HG03159 (cell line): ENCODE measurements at regions not wholly inside any gene's neighbourhood (a gene's known extent, or its start where the extent isn't known, plus 50 kb on each side); places are given as distances from the start of the nearest gene placed in this dataset.

Source experiments
- ATAC-seq: cut with Tn5 transposase; IDR thresholded peaks from one replicate; pipeline ENCODE4 v1.9.1; 2021; ENCODE audit warnings: mild to moderate bottlenecking, moderate library complexity; ENCODE audit not compliant: unreplicated experiment

DNA sequence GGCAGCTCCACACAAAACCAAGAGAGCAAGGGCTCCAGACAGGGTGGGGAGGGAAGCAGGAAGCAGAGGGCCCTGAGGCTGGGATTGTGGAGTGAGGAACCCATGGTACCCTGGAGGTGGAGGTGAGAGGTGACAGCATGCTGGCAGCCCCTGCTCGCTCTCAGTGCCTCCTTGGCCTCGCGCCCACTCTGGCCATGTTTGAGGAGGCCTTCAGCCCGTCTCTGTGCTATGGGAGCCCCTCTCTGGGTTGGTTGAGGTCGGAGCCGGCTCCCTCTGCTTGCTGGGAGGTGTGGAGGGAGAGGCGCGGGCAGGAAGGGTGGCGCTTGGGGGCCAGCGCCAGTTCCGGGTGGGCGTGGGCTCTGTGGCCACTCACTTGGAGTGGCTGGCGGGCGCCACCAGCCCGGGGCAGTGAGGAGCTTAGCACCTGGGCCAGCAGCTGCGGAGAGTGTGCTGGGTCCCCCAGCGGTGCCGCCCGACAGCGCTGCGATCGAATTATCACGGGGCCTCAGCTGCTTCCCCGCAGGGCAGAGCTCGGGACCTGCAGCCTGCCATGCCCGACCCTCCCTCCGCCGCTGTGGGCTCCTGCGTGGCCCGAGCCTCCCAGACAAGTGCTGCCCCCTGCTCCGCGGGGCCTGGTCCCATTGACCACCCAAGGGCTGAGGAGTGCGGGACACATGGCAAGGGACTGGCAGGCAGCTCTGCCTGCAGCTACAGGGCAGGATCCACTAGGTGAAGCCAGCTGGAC lies 196.0 kb downstream of the DACT1 start:
- ATAC-seq, result no peak

DNA sequence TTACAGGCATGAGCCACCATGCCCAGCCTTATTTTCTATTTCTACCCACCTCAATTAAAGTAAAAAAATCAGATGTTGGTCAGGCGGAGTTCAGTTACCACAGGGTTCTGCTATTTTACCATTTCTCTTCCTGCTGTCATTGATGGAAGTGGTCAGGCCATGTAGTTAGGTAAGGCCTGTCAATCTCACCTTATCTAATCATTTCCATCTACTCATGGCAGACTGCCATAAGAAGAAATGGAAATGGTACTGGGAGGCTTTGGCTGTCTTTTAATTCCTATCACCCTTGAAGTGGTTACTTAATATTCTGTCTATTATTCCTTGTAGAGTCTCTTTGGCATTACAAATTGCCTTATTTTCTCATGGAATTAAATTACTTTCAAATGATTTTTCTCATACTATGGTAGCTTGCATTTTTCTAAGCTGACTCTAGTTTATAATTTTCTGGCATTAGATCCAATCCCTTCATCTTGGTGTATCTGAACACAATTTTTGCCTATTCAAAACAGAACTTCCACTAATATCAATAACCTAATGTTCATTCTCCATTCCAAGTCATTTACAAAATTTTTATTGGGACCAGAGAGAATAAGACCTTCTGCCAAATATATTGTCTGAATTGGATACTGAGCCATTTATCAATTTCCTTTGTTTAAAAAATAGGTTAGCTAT lies 198.7 kb downstream of the DACT1 start:
- ATAC-seq, result no peak

DNA sequence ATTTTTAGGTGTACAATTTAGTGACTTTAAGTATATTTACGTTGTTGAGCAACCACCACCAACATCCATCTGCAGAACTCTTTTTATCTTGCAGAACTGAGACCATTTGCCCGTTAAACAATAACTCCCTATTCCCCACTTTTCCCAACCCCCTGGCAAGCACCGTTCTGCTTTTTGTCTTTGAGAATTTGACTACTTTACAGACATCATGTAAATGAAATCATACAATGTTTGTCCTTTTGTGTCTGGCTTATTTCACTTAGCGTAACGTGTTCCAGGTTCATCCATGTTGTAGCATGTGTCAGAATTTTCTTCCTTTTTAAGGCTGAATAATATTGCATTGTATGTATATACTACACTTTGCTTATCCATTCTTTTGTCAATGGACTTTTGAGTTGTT lies 201.5 kb downstream of the DACT1 start:
- no peak for ATAC-seq

DNA sequence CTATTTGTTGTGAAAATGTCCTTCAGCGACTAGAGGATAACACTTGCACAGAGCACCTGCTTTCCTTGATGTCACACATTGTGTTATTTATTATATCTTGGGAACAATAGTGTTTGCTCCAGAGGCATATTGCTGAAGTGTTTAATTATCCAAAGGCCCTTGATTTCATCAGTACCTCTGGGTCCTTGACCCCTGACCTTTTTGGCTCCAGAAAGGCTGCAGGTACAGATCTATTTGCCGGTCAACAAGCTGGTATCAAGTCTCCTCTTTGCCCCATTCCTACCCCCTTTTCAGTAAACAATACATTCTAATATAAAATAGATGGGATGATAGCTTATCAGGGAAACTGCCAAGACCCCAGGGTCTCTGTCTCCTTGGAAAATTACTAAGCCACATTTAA lies 206.8 kb downstream of the DACT1 start:
- ATAC-seq, result no peak

GRCh38 chr14:58846682-58847465 lies 209.1 kb downstream of the DACT1 start:
- ATAC-seq, result no peak

DNA sequence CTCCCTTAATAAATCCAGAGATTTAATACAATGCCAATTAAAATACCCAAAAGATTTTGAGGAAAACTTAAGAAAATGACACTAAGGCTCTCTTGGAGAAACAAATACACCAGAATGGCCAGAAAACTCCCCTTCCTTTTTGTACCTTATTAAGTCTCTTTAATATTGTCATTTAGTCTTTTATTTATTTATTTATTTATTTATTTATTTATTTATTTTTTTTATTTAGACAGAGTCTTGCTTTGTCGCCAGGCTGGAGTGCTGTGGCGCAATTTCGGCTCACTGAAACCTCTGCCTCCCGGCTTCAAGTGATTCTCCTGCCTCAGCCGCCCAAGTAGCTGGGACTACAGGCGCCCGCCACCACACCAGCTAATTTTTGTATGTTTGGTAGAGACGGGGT lies 210.6 kb downstream of the DACT1 start:
- no peak for ATAC-seq

DNA sequence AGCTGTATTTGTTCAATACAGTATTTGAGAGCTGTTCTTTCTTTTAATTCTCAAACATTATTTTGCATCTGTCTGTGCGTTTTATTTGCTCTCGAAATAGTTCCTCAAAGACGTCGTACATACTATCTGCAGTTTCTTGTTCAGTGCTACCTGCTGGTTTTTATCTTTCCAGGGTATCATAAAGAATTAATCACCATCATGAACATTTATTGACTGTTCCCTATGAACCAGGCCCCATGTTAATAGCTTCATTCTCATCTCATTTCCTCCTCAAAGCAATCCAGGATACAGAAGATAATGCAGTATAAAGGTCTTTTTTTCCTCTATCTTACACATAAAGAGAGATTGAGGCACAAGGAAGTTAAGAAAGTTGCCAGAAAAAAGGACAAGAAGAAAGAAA lies 211.8 kb downstream of the DACT1 start:
- no peak for ATAC-seq

GRCh38 chr14:58850011-58850410 lies 212.2 kb downstream of the DACT1 start:
- no peak for ATAC-seq

DNA sequence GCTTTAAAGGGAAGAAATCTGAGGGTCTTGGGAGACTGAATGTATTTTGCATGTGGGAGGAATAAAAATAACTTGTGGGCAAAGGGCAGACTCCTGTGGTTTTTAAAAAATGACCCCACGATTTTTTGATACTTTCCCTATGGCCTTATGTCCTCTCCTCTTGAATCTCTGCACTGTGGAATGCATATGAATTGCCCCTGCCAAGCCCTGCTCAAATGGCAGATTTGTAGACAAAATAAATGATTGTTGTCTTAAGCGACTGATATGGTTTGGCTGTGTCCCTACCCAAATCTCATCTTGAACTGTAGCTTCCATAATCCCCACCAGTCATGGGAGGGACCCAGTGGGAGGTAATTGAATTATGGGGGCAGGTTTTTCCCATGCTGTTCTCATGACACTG lies 223.8 kb downstream of the DACT1 start:
- no peak for ATAC-seq

DNA sequence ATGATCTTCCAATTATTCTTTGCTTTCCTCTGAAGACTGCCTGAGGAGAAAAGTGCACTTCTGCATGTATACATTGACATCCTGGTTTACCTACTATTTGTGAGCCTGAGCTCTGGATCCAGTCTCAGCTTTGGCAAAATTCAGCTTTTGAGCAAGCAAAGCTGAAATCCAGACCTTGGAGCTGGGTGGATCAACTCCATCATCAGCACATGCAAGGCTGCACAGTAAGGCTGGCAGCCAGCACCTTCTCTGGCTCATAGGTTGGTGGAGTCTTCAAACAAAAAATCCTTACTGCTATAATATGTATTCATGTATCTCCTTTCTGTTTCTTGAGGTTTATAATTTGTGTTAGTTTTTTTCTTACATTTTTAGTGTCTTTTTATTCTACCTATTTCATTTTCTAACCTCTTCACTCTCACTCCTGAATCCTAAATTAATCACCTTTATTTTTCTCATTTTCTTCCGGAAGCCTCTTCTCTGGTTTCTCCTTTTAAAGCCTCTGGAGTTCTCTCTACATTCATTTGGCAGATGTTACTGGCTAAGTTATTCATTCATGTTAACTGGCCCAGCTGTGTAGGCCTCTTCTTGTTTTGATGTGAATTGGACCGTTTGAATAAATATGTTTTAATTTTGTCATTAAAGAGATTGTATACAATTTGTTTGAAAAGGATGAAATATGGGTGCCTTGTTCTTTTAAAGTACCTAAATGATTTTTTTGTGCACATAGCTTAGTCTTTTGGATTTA lies 224.8 kb downstream of the DACT1 start:
- no peak for ATAC-seq

GRCh38 chr14:58863661-58864345 lies 226.0 kb downstream of the DACT1 start:
- no peak for ATAC-seq

GRCh38 chr14:58864751-58865513 lies 227.2 kb downstream of the DACT1 start:
- no peak for ATAC-seq

DNA sequence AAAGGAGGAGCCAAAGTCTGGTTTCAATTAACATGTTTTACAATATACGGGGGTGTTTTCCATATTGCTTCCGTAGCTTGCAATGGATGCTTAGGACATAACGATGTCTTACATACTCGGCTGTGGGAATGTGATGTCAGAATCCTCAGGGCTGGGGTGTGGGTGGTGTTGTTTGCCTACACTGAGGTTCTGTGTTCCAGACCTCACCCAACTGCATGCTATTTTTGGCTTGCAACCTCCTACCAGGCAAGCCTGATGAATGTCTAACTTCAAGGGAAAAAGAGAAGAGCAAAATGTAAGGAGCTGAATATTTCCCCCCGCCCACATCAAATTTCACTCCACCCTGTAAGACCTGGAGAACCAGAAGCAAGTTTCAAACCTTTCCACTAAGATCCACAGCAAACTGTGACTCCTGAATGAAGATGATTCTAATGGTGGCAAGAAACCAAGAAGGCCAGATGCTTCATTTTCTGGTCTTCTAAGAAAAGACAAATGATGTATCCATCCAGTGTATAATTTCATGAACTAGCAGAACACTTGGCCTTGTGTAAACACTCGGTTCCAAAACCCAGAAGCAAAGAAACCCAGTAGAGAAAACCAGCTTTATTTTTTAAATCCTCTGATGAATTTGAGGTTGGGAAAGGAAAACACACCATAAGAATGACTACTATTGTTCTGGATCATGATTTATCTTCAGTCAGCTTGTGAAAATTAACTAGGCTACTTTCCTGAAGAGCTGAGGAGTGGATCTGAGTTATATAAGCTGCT lies 227.9 kb downstream of the DACT1 start:
- no peak for ATAC-seq

DNA sequence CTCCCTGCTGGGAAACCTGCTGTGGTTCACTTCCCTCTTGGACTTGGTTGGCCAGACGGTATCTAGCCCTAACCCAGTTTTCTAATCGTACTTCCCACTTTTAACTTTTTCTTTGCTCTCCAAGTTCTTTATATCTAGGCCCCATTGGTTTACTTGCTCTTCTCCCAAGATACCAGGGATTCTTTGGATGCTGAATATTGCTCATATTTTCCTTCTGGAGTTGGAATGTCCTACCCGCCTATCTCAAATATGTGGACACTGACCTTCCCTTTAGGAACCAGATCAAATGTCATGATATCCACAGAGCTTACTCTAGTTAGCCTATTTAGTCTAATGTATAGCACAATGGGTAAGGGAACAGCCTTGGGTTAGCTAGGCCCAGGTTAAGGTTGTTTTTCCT lies 228.6 kb downstream of the DACT1 start:
- no peak for ATAC-seq

GRCh38 chr14:58870961-58871360 lies 233.2 kb downstream of the DACT1 start:
- no peak for ATAC-seq

- ATAC-seq, result no peak
Measured at GRCh38 chr14:58871573-58871972, 233.8 kb downstream of the DACT1 start.

- no peak for ATAC-seq
Measured at GRCh38 chr14:58872061-58872460, 234.3 kb downstream of the DACT1 start.

- no peak for ATAC-seq
Measured at GRCh38 chr14:58873228-58873953, 235.6 kb downstream of the DACT1 start.
